ENCODE measurements at regions not wholly inside any gene's neighbourhood (a gene's known extent, or its start where the extent isn't known, plus 50 kb on each side); places are given as distances from the start of the nearest gene placed in this dataset.

DNA sequence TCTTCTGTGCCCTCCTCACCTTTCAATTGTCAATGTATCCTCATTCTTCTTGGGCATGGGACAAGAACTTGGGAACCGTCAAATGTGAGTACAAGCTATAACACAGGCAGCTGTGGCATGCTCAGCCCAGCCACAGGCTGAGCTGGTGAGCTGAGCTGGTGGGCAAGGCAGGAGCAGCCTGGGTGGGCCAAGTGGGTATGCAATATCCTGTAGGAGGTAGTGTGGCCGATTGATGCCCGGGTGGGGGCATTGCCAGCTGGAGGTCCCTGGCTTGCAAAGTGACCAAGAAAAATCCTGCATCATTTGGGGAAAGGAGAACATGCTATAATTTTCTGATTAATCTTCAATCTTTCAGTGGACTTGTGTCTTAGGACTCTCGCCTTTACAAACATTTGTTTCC lies 507.2 kb upstream of the SLC10A2 start:
- Histone ChIP-seq H3K4me1 (no peaks in the 10 kb centered on the region), H3K9me3 (peaks cover 6% of the 10 kb centered on the region), H3K27ac (no peak overlapping the region), H3K4me3 (no peak overlapping the region), H3K27me3 (ENCODE audit: low read depth) (no peaks in the 10 kb centered on the region), H3K36me3 (no peaks in the 10 kb centered on the region)
- TF ChIP-seq, protein P1, sequence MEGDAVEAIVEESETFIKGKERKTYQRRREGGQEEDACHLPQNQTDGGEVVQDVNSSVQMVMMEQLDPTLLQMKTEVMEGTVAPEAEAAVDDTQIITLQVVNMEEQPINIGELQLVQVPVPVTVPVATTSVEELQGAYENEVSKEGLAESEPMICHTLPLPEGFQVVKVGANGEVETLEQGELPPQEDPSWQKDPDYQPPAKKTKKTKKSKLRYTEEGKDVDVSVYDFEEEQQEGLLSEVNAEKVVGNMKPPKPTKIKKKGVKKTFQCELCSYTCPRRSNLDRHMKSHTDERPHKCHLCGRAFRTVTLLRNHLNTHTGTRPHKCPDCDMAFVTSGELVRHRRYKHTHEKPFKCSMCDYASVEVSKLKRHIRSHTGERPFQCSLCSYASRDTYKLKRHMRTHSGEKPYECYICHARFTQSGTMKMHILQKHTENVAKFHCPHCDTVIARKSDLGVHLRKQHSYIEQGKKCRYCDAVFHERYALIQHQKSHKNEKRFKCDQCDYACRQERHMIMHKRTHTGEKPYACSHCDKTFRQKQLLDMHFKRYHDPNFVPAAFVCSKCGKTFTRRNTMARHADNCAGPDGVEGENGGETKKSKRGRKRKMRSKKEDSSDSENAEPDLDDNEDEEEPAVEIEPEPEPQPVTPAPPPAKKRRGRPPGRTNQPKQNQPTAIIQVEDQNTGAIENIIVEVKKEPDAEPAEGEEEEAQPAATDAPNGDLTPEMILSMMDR (IDR thresholded peaks at IDR 0.05) = no peak
- intact Hi-C loops (cut with DNase I) = no loop called here
- ATAC-seq (no peak), DNase-seq (no peak)

- Histone ChIP-seq H3K27ac (no peak overlapping the region), H3K27me3 (ENCODE audit: low read depth) (no peaks in the 10 kb centered on the region), H3K9me3 (peaks cover 1% of the 10 kb centered on the region), H3K36me3 (no peaks in the 10 kb centered on the region), H3K4me1 (no peaks in the 10 kb centered on the region), H3K4me3 (no peak overlapping the region)
- ATAC-seq (no peak), DNase-seq (no peak)
- intact Hi-C loops (cut with DNase I) = no loop called here
- TF ChIP-seq, protein P1 (IDR thresholded peaks at IDR 0.05) = no peak
Observed at GRCh38 chr13:103568314-103568713, 502.1 kb upstream of the SLC10A2 start.

DNA sequence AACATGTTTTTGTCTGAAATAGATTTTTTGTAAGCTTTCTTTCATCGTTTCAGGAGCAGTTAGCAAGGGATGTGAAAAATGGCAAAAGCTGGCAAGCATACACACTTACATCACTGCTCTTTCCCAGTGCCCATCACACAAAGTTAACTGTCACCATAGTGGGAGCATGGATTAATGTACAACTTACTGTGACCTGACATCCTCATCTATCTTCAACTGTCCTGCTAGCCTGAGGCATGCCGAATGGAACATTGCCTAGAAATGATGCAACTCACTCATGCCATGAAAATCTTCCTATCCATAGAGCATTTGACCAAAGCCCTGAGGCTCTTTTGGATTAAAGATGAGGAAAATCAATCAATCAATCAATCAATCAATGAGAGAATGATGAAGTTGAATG lies 491.7 kb upstream of the SLC10A2 start:
- no peaks in the 10 kb centered on the region for H3K9me3 ChIP-seq
- no peak overlapping the region for H3K27ac ChIP-seq
- intact Hi-C loops (cut with DNase I) = no loop called here
- DNase-seq = no peak
- H3K4me1 ChIP-seq = no peaks in the 10 kb centered on the region
- ATAC-seq = no peak
- no peak overlapping the region for H3K4me3 ChIP-seq
- H3K27me3 ChIP-seq (ENCODE audit: low read depth) = no peaks in the 10 kb centered on the region
- H3K36me3 ChIP-seq = no peaks in the 10 kb centered on the region
- TF ChIP-seq, protein P1 (IDR thresholded peaks at IDR 0.05) = no peak

GRCh38 chr13:103556681-103557080 lies 490.5 kb upstream of the SLC10A2 start:
- Histone ChIP-seq H3K36me3 (no peaks in the 10 kb centered on the region), H3K27me3 (ENCODE audit: low read depth) (no peaks in the 10 kb centered on the region), H3K4me1 (no peaks in the 10 kb centered on the region), H3K27ac (no peak overlapping the region), H3K9me3 (no peaks in the 10 kb centered on the region), H3K4me3 (no peak overlapping the region)
- ATAC-seq = no peak
- TF ChIP-seq, protein P1 (IDR thresholded peaks at IDR 0.05) = no peak
- intact Hi-C loops (cut with DNase I) = no loop called here
- no peak for DNase-seq

DNA sequence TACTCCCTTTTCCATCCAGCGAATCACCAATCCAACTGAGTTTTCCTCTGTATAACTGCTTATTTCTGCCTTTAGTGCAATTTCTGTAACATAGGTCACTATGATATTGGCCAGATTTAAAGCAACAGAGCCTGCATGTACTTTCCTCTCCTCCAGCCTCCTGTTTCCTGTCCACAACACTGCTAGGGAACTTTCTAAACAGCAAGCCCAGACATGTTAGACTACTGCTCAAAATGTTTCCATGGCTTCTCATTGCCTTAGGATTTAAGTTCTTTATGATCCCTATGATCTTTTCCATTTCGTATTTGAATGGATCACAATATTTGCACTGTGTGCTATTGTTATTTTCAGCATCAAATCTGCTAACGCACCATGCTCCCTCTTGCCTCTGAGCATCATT lies 481.7 kb upstream of the SLC10A2 start:
- ATAC-seq (no peak), DNase-seq (no peak)
- no peak overlapping the region for H3K4me3 ChIP-seq
- peaks cover 11% of the 10 kb centered on the region for H3K9me3 ChIP-seq
- no peaks in the 10 kb centered on the region for H3K4me1 ChIP-seq
- no peaks in the 10 kb centered on the region for H3K36me3 ChIP-seq
- no peaks in the 10 kb centered on the region for H3K27me3 ChIP-seq (ENCODE audit: low read depth)
- no peak overlapping the region for H3K27ac ChIP-seq
- TF ChIP-seq, protein P1 (IDR thresholded peaks at IDR 0.05) = no peak
- intact Hi-C loops (cut with DNase I) = no loop called here

DNA sequence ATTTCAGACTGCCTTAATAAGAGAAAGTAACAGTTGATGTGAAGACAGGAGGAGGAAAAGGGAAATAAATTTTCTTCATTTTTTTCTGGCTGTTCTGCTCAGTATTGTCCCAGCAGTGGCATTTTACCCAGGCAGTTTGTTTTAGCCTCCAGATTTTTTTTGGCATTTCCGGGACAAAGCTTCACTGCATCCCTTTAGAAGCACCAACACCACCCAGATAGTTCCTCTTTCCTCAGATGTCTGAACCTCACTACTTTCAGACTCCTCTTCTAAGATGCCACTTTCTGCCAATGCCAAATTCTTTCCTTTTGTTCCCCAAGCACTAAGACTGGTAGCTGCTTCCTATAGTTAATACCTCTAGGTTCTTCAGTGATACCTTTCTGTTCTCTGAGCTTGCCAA lies 480.1 kb upstream of the SLC10A2 start:
- Histone ChIP-seq H3K4me1 (no peaks in the 10 kb centered on the region), H3K27ac (no peak overlapping the region), H3K36me3 (no peaks in the 10 kb centered on the region), H3K27me3 (ENCODE audit: low read depth) (no peaks in the 10 kb centered on the region), H3K4me3 (no peak overlapping the region), H3K9me3 (peaks cover 18% of the 10 kb centered on the region)
- no peak for DNase-seq
- intact Hi-C loops (cut with DNase I) = no loop called here
- TF ChIP-seq, protein P1 (IDR thresholded peaks at IDR 0.05) = no peak
- no peak for ATAC-seq
